HG03095 (cell line): ENCODE measurements at regions not wholly inside any gene's neighbourhood (a gene's known extent, or its start where the extent isn't known, plus 50 kb on each side); places are given as distances from the start of the nearest gene placed in this dataset.

Experiments
- ATAC-seq: cut with Tn5 transposase; IDR thresholded peaks from one replicate; pipeline ENCODE4 v1.9.1; 2021; ENCODE audit warnings: moderate library complexity; ENCODE audit not compliant: unreplicated experiment

GRCh38 chr2:196314157-196314556 lies 142.8 kb upstream of the STK17B start:
- no peak for ATAC-seq

GRCh38 chr2:196314780-196315179 lies 143.4 kb upstream of the STK17B start:
- ATAC-seq = no peak

DNA sequence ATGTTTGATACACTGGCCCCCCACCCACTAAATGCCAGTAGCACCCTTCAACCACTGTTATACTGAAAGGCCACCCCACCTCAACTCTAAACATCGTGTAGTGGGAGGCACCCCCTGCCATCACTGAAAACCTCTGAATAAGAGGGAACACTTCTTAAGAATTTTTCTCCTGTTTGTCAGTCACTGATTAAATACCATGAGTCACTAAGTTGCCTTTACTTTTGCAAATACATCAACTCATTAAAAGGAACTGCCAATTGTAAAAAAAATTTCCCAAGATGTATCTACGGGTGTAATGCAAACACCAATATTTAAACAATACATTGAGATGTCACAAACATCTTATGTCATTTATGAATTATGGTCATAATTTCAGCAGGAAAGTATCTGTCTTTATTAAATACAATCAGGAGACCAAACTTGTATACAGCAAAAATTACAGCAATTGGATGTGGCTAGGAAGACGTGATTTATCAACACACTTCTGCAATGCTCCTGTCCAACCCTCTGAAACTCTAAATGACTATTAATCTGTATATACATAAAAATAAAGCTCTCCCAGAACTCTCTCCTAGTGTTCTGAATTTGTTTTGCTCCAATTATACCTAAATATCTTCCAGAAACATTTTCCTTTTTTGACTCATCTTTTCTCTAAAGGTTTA lies 144.1 kb upstream of the STK17B start:
- no peak for ATAC-seq

DNA sequence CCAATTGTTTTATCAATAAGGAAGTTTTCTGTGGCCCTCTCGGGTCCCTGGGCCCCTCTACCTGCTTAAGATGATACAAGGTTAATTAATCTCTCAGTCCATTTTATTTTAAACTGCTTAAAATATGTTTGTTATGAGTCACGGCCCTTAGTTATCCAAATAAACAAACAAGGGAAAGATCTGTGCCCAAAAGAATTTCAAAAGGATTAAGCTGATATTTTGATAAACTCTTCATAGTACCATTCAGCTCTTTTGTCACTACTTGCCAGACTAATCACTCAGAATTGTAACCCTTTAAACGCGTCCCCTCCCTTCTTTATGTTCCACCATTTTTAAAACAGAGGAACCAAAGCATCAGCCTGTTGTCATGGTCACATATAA lies 144.7 kb upstream of the STK17B start:
- no peak for ATAC-seq

DNA sequence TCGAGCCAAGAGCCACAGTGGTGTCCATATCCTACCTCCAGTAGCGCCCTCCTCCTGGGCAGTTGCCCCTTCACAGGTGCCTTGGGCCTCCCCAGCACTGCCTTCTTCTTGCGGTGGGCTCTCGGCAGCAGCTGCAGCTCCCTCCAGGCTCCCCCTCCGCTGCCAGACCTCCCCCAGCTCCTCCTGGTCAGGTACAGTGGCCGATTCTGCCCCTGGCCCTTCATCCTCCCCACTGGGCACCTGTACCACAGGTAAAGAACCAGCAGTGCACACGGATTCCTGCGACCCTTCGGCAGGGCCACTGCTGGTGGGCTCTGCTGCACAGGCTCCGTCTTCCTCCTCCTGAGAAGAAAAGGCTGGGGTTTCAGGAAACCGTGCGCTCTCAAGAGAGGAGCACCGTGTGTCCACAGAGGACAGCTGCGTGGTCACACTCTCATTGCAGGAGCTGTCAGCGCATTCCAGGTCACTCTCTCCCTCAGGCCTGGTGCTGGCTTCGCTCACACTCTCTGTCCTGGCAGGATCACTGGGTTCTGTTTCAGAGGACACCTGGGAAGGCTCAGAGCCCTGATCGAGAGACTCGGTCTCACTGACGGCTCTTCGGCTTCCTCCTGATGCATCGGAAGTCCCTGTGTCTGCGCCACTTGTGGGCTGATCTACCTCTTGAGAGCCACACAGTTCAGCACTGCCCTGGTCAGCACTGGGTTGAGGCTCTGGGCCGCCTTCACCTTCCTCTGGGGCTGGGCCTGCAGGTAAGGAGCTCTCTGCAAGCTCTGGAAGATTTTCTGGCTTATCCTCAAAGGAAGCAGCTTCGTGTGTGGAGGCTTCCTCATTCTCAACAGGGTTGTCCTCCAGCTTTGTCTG lies 147.4 kb upstream of the STK17B start:
- ATAC-seq = no peak

DNA sequence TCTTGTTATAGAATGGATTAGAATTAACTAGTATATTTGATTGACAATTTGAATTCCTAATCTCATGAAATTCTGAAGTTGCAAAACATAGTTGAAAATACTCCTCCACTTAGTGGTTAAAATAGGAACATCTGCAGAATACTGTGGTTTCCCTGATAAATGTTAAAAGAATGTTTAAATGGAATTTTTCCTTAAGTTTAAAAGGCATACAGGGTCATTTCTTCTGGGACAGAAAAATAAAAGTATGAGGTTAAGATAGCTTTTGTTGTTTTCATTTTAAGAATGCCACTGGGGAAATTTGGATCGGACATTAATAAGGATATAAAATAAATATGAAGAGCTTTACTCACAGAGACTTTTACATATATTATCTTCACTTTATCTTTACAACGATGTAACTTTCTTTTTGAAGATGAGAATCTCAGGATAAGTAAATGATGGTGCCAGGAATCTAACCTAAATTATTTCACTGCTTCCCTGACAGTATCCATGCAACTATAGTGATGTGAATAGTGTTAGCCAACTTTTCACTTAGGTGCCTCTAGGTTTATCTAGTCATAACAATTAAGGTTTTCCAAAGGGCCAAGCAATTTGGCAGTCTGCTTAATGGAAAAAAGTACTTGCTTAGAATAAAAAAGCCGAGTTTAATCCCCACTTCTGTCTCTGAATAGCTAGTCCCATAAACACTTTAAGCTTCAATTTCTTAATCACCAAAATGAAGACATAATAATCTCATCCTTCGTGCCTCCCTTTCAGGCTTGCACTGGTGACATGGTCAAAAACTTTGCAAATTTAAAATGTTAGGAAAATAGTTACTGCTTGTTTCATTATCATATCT lies 151.8 kb upstream of the STK17B start:
- no peak for ATAC-seq

DNA sequence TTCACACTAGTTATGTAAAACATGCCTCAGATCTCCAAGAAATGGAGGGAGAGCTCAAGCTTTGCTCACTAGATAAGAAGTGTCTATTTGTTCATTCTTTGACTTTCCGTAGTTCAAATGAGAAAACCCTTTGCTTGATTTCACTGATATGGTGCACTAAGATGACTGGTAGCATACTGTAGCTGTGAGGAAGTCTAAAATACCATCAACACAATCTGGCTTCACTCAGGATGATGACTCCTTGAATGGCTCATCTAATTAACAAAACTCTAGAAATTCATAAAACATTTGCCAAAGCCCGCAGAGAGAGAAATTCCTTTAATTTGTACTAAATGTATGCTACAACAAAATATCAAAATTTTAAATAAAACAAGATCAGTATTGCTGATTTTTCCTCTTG lies 152.8 kb upstream of the STK17B start:
- no peak for ATAC-seq

GRCh38 chr2:196328088-196328680 lies 156.8 kb upstream of the STK17B start:
- ATAC-seq = no peak

DNA sequence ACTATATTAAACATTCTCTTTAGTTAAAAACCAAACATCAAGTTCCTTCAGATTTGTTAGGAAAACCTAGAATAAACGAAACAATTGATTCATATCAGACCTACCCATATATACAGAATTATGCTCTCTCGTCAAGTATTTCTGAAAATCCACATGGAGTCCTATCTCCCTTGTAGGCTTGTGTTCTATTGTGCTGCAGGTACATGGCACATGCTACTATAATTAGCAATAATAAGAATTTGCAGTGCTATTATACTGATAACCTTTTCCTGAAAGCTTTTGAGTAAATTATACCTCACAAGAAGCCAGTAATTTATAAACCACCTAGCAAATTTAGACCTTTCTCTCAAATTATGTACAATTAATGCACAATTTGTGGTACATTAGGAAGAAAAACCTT lies 158.6 kb upstream of the STK17B start:
- no peak for ATAC-seq

GRCh38 chr2:196330645-196331044 lies 159.3 kb upstream of the STK17B start:
- ATAC-seq = no peak

GRCh38 chr2:196331143-196331542 lies 159.8 kb upstream of the STK17B start:
- no peak for ATAC-seq

DNA sequence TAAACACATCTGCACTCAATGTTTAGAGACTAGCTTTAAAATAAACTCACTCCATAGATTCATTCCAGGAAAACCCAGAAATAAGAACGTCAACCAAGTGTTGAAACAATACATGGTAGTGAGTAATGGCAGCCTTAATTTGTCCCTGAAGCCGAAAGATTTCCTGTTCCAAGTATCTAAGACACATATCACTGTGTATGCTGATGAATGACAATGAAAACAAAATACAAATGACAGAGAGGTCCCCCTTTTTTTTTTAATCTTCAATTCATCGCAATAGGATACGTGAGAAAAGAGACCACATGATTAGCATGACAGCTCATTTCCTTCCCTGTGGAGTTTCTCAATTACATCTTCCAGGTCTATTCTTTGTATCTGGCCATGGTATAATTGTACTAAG lies 160.5 kb upstream of the STK17B start:
- no peak for ATAC-seq

- no peak for ATAC-seq
Observed at GRCh38 chr2:196333397-196333796, 162.0 kb upstream of the STK17B start.

DNA sequence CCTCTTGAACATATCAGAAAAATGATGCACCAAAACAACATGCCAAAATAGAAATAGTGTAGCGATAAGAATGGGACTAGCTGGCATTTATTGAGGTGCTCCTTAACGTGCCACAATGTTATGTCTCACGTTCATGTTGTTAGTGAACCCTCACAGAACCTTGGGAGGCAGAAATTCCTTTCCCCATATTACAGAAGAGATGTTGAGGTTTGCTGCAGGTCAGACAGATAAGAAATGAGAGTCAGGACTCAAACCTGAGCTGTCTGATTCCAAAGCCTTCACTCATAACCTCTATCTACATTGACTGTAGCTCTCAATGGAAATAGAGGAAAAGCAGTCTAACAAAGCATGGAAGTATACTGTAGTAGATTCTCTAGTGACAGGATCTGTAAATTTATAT lies 163.3 kb upstream of the STK17B start:
- no peak for ATAC-seq

DNA sequence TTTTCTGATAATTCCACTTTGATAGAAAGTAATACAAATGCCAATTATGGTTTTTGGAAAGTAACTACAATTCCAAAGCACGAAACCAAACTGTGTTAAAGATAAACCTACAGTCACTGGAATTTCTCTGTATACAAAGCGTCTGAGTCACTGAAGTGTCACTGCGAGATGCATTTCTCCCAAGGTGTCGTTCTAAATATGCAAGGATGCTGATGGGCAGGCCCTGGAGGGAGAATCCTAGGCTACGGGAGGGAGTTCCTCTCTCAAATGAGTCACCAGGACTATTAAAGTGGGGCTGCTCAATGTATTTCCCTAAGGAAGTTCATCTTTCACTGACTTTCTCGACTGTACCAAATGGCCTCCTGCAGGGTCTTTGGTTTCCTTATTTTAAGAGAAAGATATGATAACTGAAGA lies 163.8 kb upstream of the STK17B start:
- no peak for ATAC-seq

GRCh38 chr2:196336207-196336606 lies 164.8 kb upstream of the STK17B start:
- no peak for ATAC-seq

DNA sequence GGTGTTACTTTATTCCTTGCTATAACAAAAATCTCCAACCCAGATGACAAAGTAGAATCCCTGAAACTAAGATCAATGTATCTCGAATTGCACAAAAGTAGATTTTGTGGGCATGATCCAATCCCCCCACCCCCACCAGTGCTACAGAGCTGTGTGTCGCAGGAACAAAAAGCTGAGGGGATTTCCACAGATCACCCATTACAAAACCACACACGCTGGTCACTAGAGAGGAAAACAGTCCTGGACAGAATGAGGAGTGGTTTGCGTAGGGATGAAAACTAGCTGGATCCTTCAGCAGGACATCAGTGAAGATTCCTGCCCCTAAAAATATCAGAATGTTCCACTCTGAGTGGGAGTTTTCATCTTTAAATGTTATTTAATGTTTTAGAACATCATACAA lies 165.3 kb upstream of the STK17B start:
- ATAC-seq = no peak

- ATAC-seq = no peak
Observed at GRCh38 chr2:196337208-196337953, 166.0 kb upstream of the STK17B start.

DNA sequence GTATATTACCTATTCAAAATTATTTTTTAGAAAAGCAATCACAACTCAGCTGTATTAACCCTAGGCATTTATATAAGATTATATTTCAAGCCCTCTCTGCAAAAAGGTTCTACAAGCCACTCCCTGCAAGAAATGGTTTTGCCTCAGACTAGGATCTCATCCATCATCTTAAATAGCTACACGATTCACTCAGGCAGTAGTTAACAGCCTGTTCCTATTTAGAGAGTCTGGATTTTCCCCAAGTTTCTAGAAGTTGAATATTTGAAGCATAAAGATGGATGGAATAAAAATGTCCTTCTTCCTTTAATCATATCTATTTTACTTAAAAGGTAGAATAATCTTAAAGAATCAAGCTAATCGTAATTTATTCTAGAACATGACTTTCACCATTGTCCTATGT lies 167.1 kb upstream of the STK17B start:
- ATAC-seq = no peak

- ATAC-seq = no peak
Observed at GRCh38 chr2:196341277-196341841, 170.0 kb upstream of the STK17B start.
